IMR-90 (cell line): ENCODE measurements at regions not wholly inside any gene's neighbourhood (a gene's known extent, or its start where the extent isn't known, plus 50 kb on each side); places are given as distances from the start of the nearest gene placed in this dataset.

Source experiments
- ATAC-seq: fragments of 200-7000 bp; cut with Tn5 transposase; 2 replicates; pipeline ENCODE4 v1.9.1; 2020; ENCODE audit warnings: low read depth, mild to moderate bottlenecking, moderate library complexity
- BruUV-seq: library from RNA; stranded (reverse); fragments of 400-500 nt; replicated peaks from 2 replicates; lab custom pipeline; 2021; lab: Mats Ljungman, UMichigan
- CTCF ChIA-PET: fragments of 300-600 bp; formaldehyde crosslinking; extraction: SDS; loops from one replicate; lab custom pipeline; 2021; ENCODE audit warnings: antibody characterized with exemption; lab: Yijun Ruan, JAX
- POLR2A ChIA-PET: fragments of 300-600 bp; sonication (Branson Sonifier 250); formaldehyde crosslinking; loops from one replicate; lab custom pipeline; 2022; ENCODE audit warnings: antibody characterized with exemption; ENCODE audit not compliant: unreplicated experiment; lab: Charles Lee
- DNase-seq: peaks from one replicate; pipeline ENCODE4 v3.0.0; 2013
- H2AFZ ChIP-seq: replicated peaks from 2 replicates; pipeline ENCODE3; 2013; ENCODE audit warnings: low read length, mild to moderate bottlenecking; ENCODE audit not compliant: poor library complexity
- H2AK5ac ChIP-seq: 2 replicates; pipeline ENCODE4 v1.6.1; 2013; ENCODE audit warnings: low read depth, low read length, inconsistent platforms
- H2AK9ac ChIP-seq: replicated peaks from 2 replicates; pipeline ENCODE3; 2013; ENCODE audit warnings: mild to moderate bottlenecking, low read depth, low read length, moderate library complexity; ENCODE audit not compliant: poor library complexity
- H2BK120ac ChIP-seq: 2 replicates; pipeline ENCODE4 v1.6.1; 2013; ENCODE audit warnings: low read depth, low read length, inconsistent platforms
- H2BK15ac ChIP-seq: 3 replicates; pipeline ENCODE4 v1.6.1; 2013; ENCODE audit warnings: low read depth, low read length, inconsistent platforms
- H2BK20ac ChIP-seq: 2 replicates; pipeline ENCODE4 v1.6.1; 2013; ENCODE audit warnings: low read depth, mild to moderate bottlenecking, inconsistent platforms, low read length, moderate library complexity
- H2BK5ac ChIP-seq: 2 replicates; pipeline ENCODE4 v1.6.1; 2013; ENCODE audit warnings: mild to moderate bottlenecking, low read depth, low read length, inconsistent platforms; ENCODE audit not compliant: poor library complexity, severe bottlenecking
- H3K14ac ChIP-seq: replicated peaks from 2 replicates; pipeline ENCODE4 v1.6.1; 2013; ENCODE audit warnings: low read depth, low read length, inconsistent platforms
- H3K18ac ChIP-seq: 2 replicates; pipeline ENCODE4 v1.6.1; 2013; ENCODE audit warnings: low read depth, low read length, control low read depth
- H3K23ac ChIP-seq: 2 replicates; pipeline ENCODE4 v1.6.1; 2013; ENCODE audit warnings: low read depth, low read length, inconsistent platforms
- H3K27ac ChIP-seq: 2 replicates; pipeline ENCODE4 v1.5.1; 2013; ENCODE audit warnings: mild to moderate bottlenecking, control low read depth, low read length; ENCODE audit not compliant: insufficient read depth
- H3K27me3 ChIP-seq: 2 replicates; pipeline ENCODE4 v1.6.1; 2013; ENCODE audit warnings: low read length; ENCODE audit not compliant: control insufficient read depth, insufficient read depth
- H3K36me3 ChIP-seq: 2 replicates; pipeline ENCODE4 v1.6.1; 2013; ENCODE audit warnings: low read length, mixed read lengths; ENCODE audit not compliant: control insufficient read depth, insufficient read depth
- H3K4ac ChIP-seq: 2 replicates; pipeline ENCODE4 v1.6.1; 2013; ENCODE audit warnings: low read depth, low read length, inconsistent platforms
- H3K4me1 ChIP-seq: 2 replicates; pipeline ENCODE4 v1.6.1; 2013; ENCODE audit warnings: low read length, mixed read lengths; ENCODE audit not compliant: control insufficient read depth, insufficient read depth
- H3K4me2 ChIP-seq: 2 replicates; pipeline ENCODE4 v1.6.1; 2013; ENCODE audit warnings: low read depth, mild to moderate bottlenecking, control low read depth, low read length, moderate library complexity
- H3K4me3 ChIP-seq: 2 replicates; pipeline ENCODE4 v1.5.1; 2013; ENCODE audit warnings: low read depth, mild to moderate bottlenecking, control low read depth, low read length, moderate library complexity; ENCODE audit not compliant: insufficient read depth
- H3K56ac ChIP-seq: 2 replicates; pipeline ENCODE4 v1.6.1; 2013; ENCODE audit warnings: low read length, inconsistent platforms; ENCODE audit not compliant: insufficient read depth; ENCODE audit errors: extremely low read depth
- H3K79me1 ChIP-seq, 2 experiments: 2 replicates each; pipeline ENCODE4 v1.6.1; 2013; ENCODE audit warnings: low read length in 2 of 2, inconsistent platforms in 1 of 2, low read depth in 1 of 2
- H3K9ac ChIP-seq: 2 replicates; pipeline ENCODE4 v1.6.1; 2013; ENCODE audit warnings: low read depth, low read length, control low read depth
- H3K9me1 ChIP-seq: 2 replicates; pipeline ENCODE4 v1.6.1; 2013; ENCODE audit warnings: low read length, inconsistent platforms; ENCODE audit not compliant: insufficient read depth
- H3K9me3 ChIP-seq: 2 replicates; pipeline ENCODE4 v1.6.1; 2013; ENCODE audit warnings: low read length; ENCODE audit not compliant: control insufficient read depth, insufficient read depth
- H4K20me1 ChIP-seq: 2 replicates; pipeline ENCODE4 v1.6.1; 2013; ENCODE audit warnings: low read length, inconsistent platforms; ENCODE audit not compliant: insufficient read depth
- H4K5ac ChIP-seq: 2 replicates; pipeline ENCODE4 v1.6.1; 2013; ENCODE audit warnings: mild to moderate bottlenecking, low read depth, low read length, control low read depth
- H4K8ac ChIP-seq, 2 experiments: 2 replicates each; pipeline ENCODE4 v1.6.1; 2013; ENCODE audit warnings: low read depth in 2 of 2, low read length in 2 of 2, control low read depth in 1 of 2, inconsistent platforms in 1 of 2
- H4K91ac ChIP-seq: 2 replicates; pipeline ENCODE4 v1.6.1; 2013; ENCODE audit warnings: low read depth, low read length, inconsistent platforms; ENCODE audit not compliant: insufficient read depth
- BHLHE40 ChIP-seq: fragments of 150-350 bp; IDR thresholded peaks from 2 replicates; pipeline ENCODE4 v1.6.1; 2016; ENCODE audit warnings: mild to moderate bottlenecking, low read depth, low read length
- RAD21 ChIP-seq: IDR thresholded peaks from 2 replicates; pipeline ENCODE4 v1.6.1; 2012; ENCODE audit warnings: low read length, improper control_type of control experiment
- SMC3 ChIP-seq: fragments of 150-350 bp; IDR thresholded peaks from 2 replicates; pipeline ENCODE4 v1.6.1; 2016; ENCODE audit warnings: low read depth, mild to moderate bottlenecking, antibody characterized with exemption, low read length, moderate library complexity
- dilution Hi-C: fragments of 300-500 bp; cut with HindIII; formaldehyde crosslinking; loops from one replicate; pipeline ENCODE4 v1.14.3; 2018; ENCODE audit warnings: low sequenced_read_pairs; ENCODE audit not compliant: unreplicated experiment
- in situ Hi-C: fragments of 300-500 bp; cut with MboI; formaldehyde crosslinking; loops from 3 replicates; pipeline ENCODE4 v1.14.3; 2019; ENCODE audit warnings: low sequenced_read_pairs, inconsistent platforms, mixed read lengths
- intact Hi-C: fragments of 100-400 bp; cut with micrococcal nuclease; formaldehyde crosslinking; loops from 2 replicates; pipeline ENCODE4 v1.10.0; 2022
- TF ChIP-seq, protein P1 (sequence below): fragments of 150-350 bp; IDR thresholded peaks from 2 replicates; pipeline ENCODE4 v1.6.1; 2016; ENCODE audit warnings: low read depth, mild to moderate bottlenecking, low read length, moderate library complexity, borderline replicate concordance
- TF ChIP-seq, protein P2 (sequence below): fragments of 150-350 bp; IDR thresholded peaks from 2 replicates; pipeline ENCODE4 v1.6.1; 2017; ENCODE audit warnings: mild to moderate bottlenecking, antibody characterized with exemption, low read length, low read depth

DNA sequence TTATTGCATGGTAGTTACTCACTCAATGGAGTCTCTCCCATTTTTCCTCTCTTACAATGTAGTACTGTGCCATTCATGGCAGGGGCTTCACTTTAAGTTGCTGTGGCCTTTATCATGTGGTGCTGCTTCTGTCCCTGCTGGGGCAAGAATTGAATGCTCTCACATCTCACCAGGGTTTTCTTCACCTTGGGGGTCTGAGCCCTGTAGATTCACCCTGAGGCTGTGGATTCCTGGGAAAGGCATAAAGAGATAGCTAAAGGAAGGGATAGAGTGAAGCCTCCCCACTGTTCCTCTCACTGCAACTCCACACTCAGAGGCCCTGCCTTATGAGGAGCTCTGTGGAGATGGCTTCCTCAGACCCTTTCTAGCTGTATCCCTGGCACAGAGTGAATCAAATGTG is 178.5 kb upstream of the GOT2 start:
- H3K4me2 ChIP-seq = no peak overlapping the region
- intact Hi-C loops (no loop called here), dilution Hi-C loops (no loop called here), in situ Hi-C loops (no loop called here)
- no peak for DNase-seq
- no peaks in the 10 kb centered on the region for H3K79me1 ChIP-seq
- ChIA-PET POLR2A (no interaction called here), CTCF (no interaction called here)
- H3K23ac ChIP-seq = no peak overlapping the region
- H3K4me3 ChIP-seq = no peak overlapping the region
- H2AK9ac ChIP-seq = no peak overlapping the region
- no peak overlapping the region for H2AFZ ChIP-seq
- H4K20me1 ChIP-seq = no peaks in the 10 kb centered on the region
- H4K8ac ChIP-seq = no peak overlapping the region
- H3K9me1 ChIP-seq = no peaks in the 10 kb centered on the region
- TF ChIP-seq, protein P1, sequence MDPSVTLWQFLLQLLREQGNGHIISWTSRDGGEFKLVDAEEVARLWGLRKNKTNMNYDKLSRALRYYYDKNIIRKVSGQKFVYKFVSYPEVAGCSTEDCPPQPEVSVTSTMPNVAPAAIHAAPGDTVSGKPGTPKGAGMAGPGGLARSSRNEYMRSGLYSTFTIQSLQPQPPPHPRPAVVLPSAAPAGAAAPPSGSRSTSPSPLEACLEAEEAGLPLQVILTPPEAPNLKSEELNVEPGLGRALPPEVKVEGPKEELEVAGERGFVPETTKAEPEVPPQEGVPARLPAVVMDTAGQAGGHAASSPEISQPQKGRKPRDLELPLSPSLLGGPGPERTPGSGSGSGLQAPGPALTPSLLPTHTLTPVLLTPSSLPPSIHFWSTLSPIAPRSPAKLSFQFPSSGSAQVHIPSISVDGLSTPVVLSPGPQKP = no peak
- TF ChIP-seq SMC3 (no peak), RAD21 (no peak), BHLHE40 (no peak)
- TF ChIP-seq, protein P2, sequence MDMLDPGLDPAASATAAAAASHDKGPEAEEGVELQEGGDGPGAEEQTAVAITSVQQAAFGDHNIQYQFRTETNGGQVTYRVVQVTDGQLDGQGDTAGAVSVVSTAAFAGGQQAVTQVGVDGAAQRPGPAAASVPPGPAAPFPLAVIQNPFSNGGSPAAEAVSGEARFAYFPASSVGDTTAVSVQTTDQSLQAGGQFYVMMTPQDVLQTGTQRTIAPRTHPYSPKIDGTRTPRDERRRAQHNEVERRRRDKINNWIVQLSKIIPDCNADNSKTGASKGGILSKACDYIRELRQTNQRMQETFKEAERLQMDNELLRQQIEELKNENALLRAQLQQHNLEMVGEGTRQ = no peak
- no peak overlapping the region for H2BK15ac ChIP-seq
- no peaks in the 10 kb centered on the region for H3K36me3 ChIP-seq
- no peak overlapping the region for H4K5ac ChIP-seq
- no TSS peak for BruUV-seq
- H2BK120ac ChIP-seq = no peak overlapping the region
- no peak overlapping the region for H3K9ac ChIP-seq
- H3K18ac ChIP-seq = no peak overlapping the region
- no peak overlapping the region for H3K27ac ChIP-seq
- H2BK20ac ChIP-seq = no peak overlapping the region
- H3K14ac ChIP-seq = no peak overlapping the region
- no peak overlapping the region for H3K4ac ChIP-seq
- no peak for ATAC-seq
- no peaks in the 10 kb centered on the region for H3K4me1 ChIP-seq
- H4K91ac ChIP-seq = no peak overlapping the region
- no peak overlapping the region for H2BK5ac ChIP-seq
- H2AK5ac ChIP-seq = no peak overlapping the region
- H3K27me3 ChIP-seq = no peaks in the 10 kb centered on the region
- no peak overlapping the region for H3K56ac ChIP-seq
- H3K9me3 ChIP-seq = peaks cover 2% of the 10 kb centered on the region; the same call in 1 of the 2 replicates
